CD14-positive monocyte (primary cell): ENCODE measurements at regions not wholly inside any gene's neighbourhood (a gene's known extent, or its start where the extent isn't known, plus 50 kb on each side); places are given as distances from the start of the nearest gene placed in this dataset.

Source experiments
- DNase-seq, 3 donors: peaks; one replicate each; pipeline ENCODE4 v3.0.0-alpha.2; 2011 to 2022
- H2AFZ ChIP-seq: 2 replicates; pipeline ENCODE4 v1.6.0; 2012; ENCODE audit warnings: mild to moderate bottlenecking, low read depth, low read length, inconsistent platforms; ENCODE audit not compliant: insufficient read depth, poor library complexity, severe bottlenecking
- H3K27ac ChIP-seq, 2 donors: 1 replicate in 1 of 2; 2 replicates in 1 of 2; pipeline ENCODE4 v1.5.1; 2012 to 2013; ENCODE audit warnings: low read length in 2 of 2, control low read depth in 1 of 2, inconsistent platforms in 1 of 2, low read depth in 1 of 2, mild to moderate bottlenecking in 1 of 2
- H3K27me3 ChIP-seq, 2 donors: one replicate each; pipeline versions ENCODE4 v1.6.0 to v1.6.1; 2011 to 2013; ENCODE audit warnings: low read length in 2 of 2; ENCODE audit not compliant: control insufficient read depth in 2 of 2, insufficient read depth in 2 of 2
- H3K36me3 ChIP-seq, 2 donors: replicated peaks in 1 of 2; 1 replicate in 1 of 2; 2 replicates in 1 of 2; pipeline versions ENCODE4 v1.5.1 to v1.6.1; 2012 to 2013; ENCODE audit warnings: low read length in 2 of 2, control low read depth in 1 of 2, inconsistent platforms in 1 of 2, mild to moderate bottlenecking in 1 of 2; ENCODE audit not compliant: insufficient read depth in 2 of 2, control insufficient read depth in 1 of 2
- H3K4me1 ChIP-seq, 2 donors: 1 replicate in 1 of 2; 2 replicates in 1 of 2; pipeline versions ENCODE4 v1.5.1 to v1.6.1; 2012 to 2013; ENCODE audit warnings: low read length in 2 of 2, control low read depth in 1 of 2, inconsistent platforms in 1 of 2, mild to moderate bottlenecking in 1 of 2, moderate library complexity in 1 of 2; ENCODE audit not compliant: insufficient read depth in 2 of 2, control insufficient read depth in 1 of 2
- H3K4me2 ChIP-seq: replicated peaks from 2 replicates; pipeline ENCODE3; 2012; ENCODE audit warnings: low read length, moderate library complexity, mild to moderate bottlenecking; ENCODE audit not compliant: poor library complexity, severe bottlenecking; ENCODE audit errors: extremely low read depth
- H3K4me3 ChIP-seq, 3 experiments: fragments of 200-600 bp in 1 of 3; sonication (generic) in 1 of 3; replicated peaks in 1 of 3; 1 replicate in 2 of 3; 2 replicates in 1 of 3; pipeline ENCODE4 v1.5.1; 2011 to 2013; ENCODE audit warnings: low read length in 3 of 3, mild to moderate bottlenecking in 3 of 3, control low read depth in 2 of 3, low read depth in 2 of 3, inconsistent platforms in 1 of 3, moderate library complexity in 1 of 3
- H3K79me2 ChIP-seq: 2 replicates; pipeline ENCODE4 v1.6.0; 2012; ENCODE audit warnings: mild to moderate bottlenecking, control low read depth, inconsistent platforms, low read length, moderate library complexity; ENCODE audit not compliant: insufficient read depth
- H3K9ac ChIP-seq: 2 replicates; pipeline ENCODE4 v1.6.0; 2017; ENCODE audit warnings: low read length, mild to moderate bottlenecking; ENCODE audit not compliant: insufficient read depth, poor library complexity, severe bottlenecking
- H3K9me3 ChIP-seq, 2 donors: replicated peaks in 1 of 2; 1 replicate in 1 of 2; 2 replicates in 1 of 2; pipeline versions ENCODE4 v1.5.1 to v1.6.1; 2012 to 2013; ENCODE audit warnings: low read length in 2 of 2, control low read depth in 1 of 2; ENCODE audit not compliant: control insufficient read depth in 1 of 2, insufficient read depth in 1 of 2
- H4K20me1 ChIP-seq: 2 replicates; pipeline ENCODE4 v1.6.0; 2012; ENCODE audit warnings: mild to moderate bottlenecking, low read length, control low read depth, moderate library complexity; ENCODE audit not compliant: insufficient read depth
- H3K27ac Mint-ChIP-seq, 7 donors: one replicate each; pipeline ENCODE4 v1.8.0; 2020; ENCODE audit warnings: mild to moderate bottlenecking in 7 of 7, mixed read lengths in 7 of 7, moderate library complexity in 6 of 7, inconsistent platforms in 2 of 7
- H3K27me3 Mint-ChIP-seq, 3 donors: one replicate each; pipeline ENCODE4 v1.8.0; 2021 to 2022; ENCODE audit warnings: low read depth in 3 of 3, mild to moderate bottlenecking in 3 of 3, mixed read lengths in 3 of 3, moderate library complexity in 3 of 3, inconsistent platforms in 1 of 3
- H3K36me3 Mint-ChIP-seq, 2 donors: one replicate each; pipeline ENCODE4 v1.8.0; 2020; ENCODE audit warnings: mixed read lengths in 2 of 2, inconsistent platforms in 1 of 2, mild to moderate bottlenecking in 1 of 2
- H3K4me1 Mint-ChIP-seq: one replicate; pipeline ENCODE4 v1.8.0; 2020; ENCODE audit warnings: mild to moderate bottlenecking, mixed read lengths
- H3K4me3 Mint-ChIP-seq, 2 donors: one replicate each; pipeline ENCODE4 v1.8.0; 2020; ENCODE audit warnings: mild to moderate bottlenecking in 2 of 2, mixed read lengths in 2 of 2, moderate library complexity in 1 of 2
- H3K9me3 Mint-ChIP-seq, 7 donors: one replicate each; pipeline ENCODE4 v1.8.0; 2020 to 2022; ENCODE audit warnings: mixed read lengths in 7 of 7, mild to moderate bottlenecking in 6 of 7, moderate library complexity in 6 of 7, inconsistent platforms in 2 of 7
- CTCF ChIP-seq: fragments of 200-600 bp; IDR thresholded peaks from one replicate; pipeline ENCODE4 v1.8.0; 2022; ENCODE audit warnings: antibody characterized with exemption, mild to moderate bottlenecking
- WGBS: methylation state at CpG from one replicate; pipeline ENCODE4 v1.1.5; 2013; ENCODE audit warnings: missing lambda C conversion rate; ENCODE audit not compliant: insufficient coverage; 5-methylcytosine and 5-hydroxymethylcytosine counted together
- intact Hi-C, 2 donors: fragments of 100-400 bp; cut with micrococcal nuclease; formaldehyde crosslinking; loops; one replicate each; pipeline versions ENCODE4 v1.15.0 to v1.15.1; 2023

- no peak for TF ChIP-seq CTCF
- Histone ChIP-seq H4K20me1 (no peaks in the 10 kb centered on the region), H3K9me3 (no peaks in the 10 kb centered on the region), H3K79me2 (no peaks in the 10 kb centered on the region), H3K9ac (no peak overlapping the region), H3K27me3 (no peaks in the 10 kb centered on the region), H3K36me3 (no peaks in the 10 kb centered on the region), H2AFZ (no peak overlapping the region), H3K27ac (no peak overlapping the region), H3K4me2 (no peak overlapping the region), H3K4me1 (no peaks in the 10 kb centered on the region), H3K4me3 (no peak overlapping the region)
- peaks cover 0 to 7% (median 1%) of the 10 kb centered on the region in 3 donors for H3K27me3 Mint-ChIP-seq
- intact Hi-C loops, result no loop called here
- no peak overlapping the region for H3K4me3 Mint-ChIP-seq
- no peaks in the 10 kb centered on the region for H3K36me3 Mint-ChIP-seq
- DNase-seq, result no peak
- H3K4me1 Mint-ChIP-seq, result no peaks in the 10 kb centered on the region
- no peak overlapping the region for H3K27ac Mint-ChIP-seq
- H3K9me3 Mint-ChIP-seq, result no peaks in the 10 kb centered on the region
- no CpG with 5 or more reads among the region's 1 CpG for WGBS
These were observed 187.4 kb downstream of the RDH14 start for GRCh38 chr2:18373081-18373480.

GRCh38 chr2:18372641-18373040 is 187.8 kb downstream of the RDH14 start:
- no peak overlapping the region for H3K4me3 ChIP-seq
- H3K4me2 ChIP-seq, result no peak overlapping the region
- H3K79me2 ChIP-seq, result no peaks in the 10 kb centered on the region
- Mint-ChIP-seq H3K27me3 (peaks cover 0 to 7% (median 1%) of the 10 kb centered on the region in 3 donors), H3K27ac (no peak overlapping the region), H3K36me3 (no peaks in the 10 kb centered on the region), H3K4me3 (no peak overlapping the region), H3K4me1 (no peaks in the 10 kb centered on the region), H3K9me3 (no peaks in the 10 kb centered on the region)
- TF ChIP-seq CTCF, result no peak
- H2AFZ ChIP-seq, result no peak overlapping the region
- intact Hi-C loops, result no loop called here
- no peaks in the 10 kb centered on the region for H4K20me1 ChIP-seq
- no peaks in the 10 kb centered on the region for H3K4me1 ChIP-seq
- H3K27ac ChIP-seq, result no peak overlapping the region
- no peaks in the 10 kb centered on the region for H3K36me3 ChIP-seq
- DNase-seq, result no peak
- no peaks in the 10 kb centered on the region for H3K27me3 ChIP-seq
- H3K9me3 ChIP-seq, result no peaks in the 10 kb centered on the region
- no peak overlapping the region for H3K9ac ChIP-seq
